CD14-positive monocyte (primary cell): ENCODE measurements at regions not wholly inside any gene's neighbourhood (a gene's known extent, or its start where the extent isn't known, plus 50 kb on each side); places are given as distances from the start of the nearest gene placed in this dataset.

Experiments
- DNase-seq, 3 donors: peaks; one replicate each; pipeline ENCODE4 v3.0.0-alpha.2; 2011 to 2022
- H2AFZ ChIP-seq: 2 replicates; pipeline ENCODE4 v1.6.0; 2012; ENCODE audit warnings: mild to moderate bottlenecking, low read depth, low read length, inconsistent platforms; ENCODE audit not compliant: insufficient read depth, poor library complexity, severe bottlenecking
- H3K27ac ChIP-seq, 2 donors: 1 replicate in 1 of 2; 2 replicates in 1 of 2; pipeline ENCODE4 v1.5.1; 2012 to 2013; ENCODE audit warnings: low read length in 2 of 2, control low read depth in 1 of 2, inconsistent platforms in 1 of 2, low read depth in 1 of 2, mild to moderate bottlenecking in 1 of 2
- H3K27me3 ChIP-seq, 2 donors: one replicate each; pipeline versions ENCODE4 v1.6.0 to v1.6.1; 2011 to 2013; ENCODE audit warnings: low read length in 2 of 2; ENCODE audit not compliant: control insufficient read depth in 2 of 2, insufficient read depth in 2 of 2
- H3K36me3 ChIP-seq, 2 donors: replicated peaks in 1 of 2; 1 replicate in 1 of 2; 2 replicates in 1 of 2; pipeline versions ENCODE4 v1.5.1 to v1.6.1; 2012 to 2013; ENCODE audit warnings: low read length in 2 of 2, control low read depth in 1 of 2, inconsistent platforms in 1 of 2, mild to moderate bottlenecking in 1 of 2; ENCODE audit not compliant: insufficient read depth in 2 of 2, control insufficient read depth in 1 of 2
- H3K4me1 ChIP-seq, 2 donors: 1 replicate in 1 of 2; 2 replicates in 1 of 2; pipeline versions ENCODE4 v1.5.1 to v1.6.1; 2012 to 2013; ENCODE audit warnings: low read length in 2 of 2, control low read depth in 1 of 2, inconsistent platforms in 1 of 2, mild to moderate bottlenecking in 1 of 2, moderate library complexity in 1 of 2; ENCODE audit not compliant: insufficient read depth in 2 of 2, control insufficient read depth in 1 of 2
- H3K4me2 ChIP-seq: replicated peaks from 2 replicates; pipeline ENCODE3; 2012; ENCODE audit warnings: low read length, moderate library complexity, mild to moderate bottlenecking; ENCODE audit not compliant: poor library complexity, severe bottlenecking; ENCODE audit errors: extremely low read depth
- H3K4me3 ChIP-seq, 3 experiments: fragments of 200-600 bp in 1 of 3; sonication (generic) in 1 of 3; replicated peaks in 1 of 3; 1 replicate in 2 of 3; 2 replicates in 1 of 3; pipeline ENCODE4 v1.5.1; 2011 to 2013; ENCODE audit warnings: low read length in 3 of 3, mild to moderate bottlenecking in 3 of 3, control low read depth in 2 of 3, low read depth in 2 of 3, inconsistent platforms in 1 of 3, moderate library complexity in 1 of 3
- H3K79me2 ChIP-seq: 2 replicates; pipeline ENCODE4 v1.6.0; 2012; ENCODE audit warnings: mild to moderate bottlenecking, control low read depth, inconsistent platforms, low read length, moderate library complexity; ENCODE audit not compliant: insufficient read depth
- H3K9ac ChIP-seq: 2 replicates; pipeline ENCODE4 v1.6.0; 2017; ENCODE audit warnings: low read length, mild to moderate bottlenecking; ENCODE audit not compliant: insufficient read depth, poor library complexity, severe bottlenecking
- H3K9me3 ChIP-seq, 2 donors: replicated peaks in 1 of 2; 1 replicate in 1 of 2; 2 replicates in 1 of 2; pipeline versions ENCODE4 v1.5.1 to v1.6.1; 2012 to 2013; ENCODE audit warnings: low read length in 2 of 2, control low read depth in 1 of 2; ENCODE audit not compliant: control insufficient read depth in 1 of 2, insufficient read depth in 1 of 2
- H4K20me1 ChIP-seq: 2 replicates; pipeline ENCODE4 v1.6.0; 2012; ENCODE audit warnings: mild to moderate bottlenecking, low read length, control low read depth, moderate library complexity; ENCODE audit not compliant: insufficient read depth
- H3K27ac Mint-ChIP-seq, 7 donors: one replicate each; pipeline ENCODE4 v1.8.0; 2020; ENCODE audit warnings: mild to moderate bottlenecking in 7 of 7, mixed read lengths in 7 of 7, moderate library complexity in 6 of 7, inconsistent platforms in 2 of 7
- H3K27me3 Mint-ChIP-seq, 3 donors: one replicate each; pipeline ENCODE4 v1.8.0; 2021 to 2022; ENCODE audit warnings: low read depth in 3 of 3, mild to moderate bottlenecking in 3 of 3, mixed read lengths in 3 of 3, moderate library complexity in 3 of 3, inconsistent platforms in 1 of 3
- H3K36me3 Mint-ChIP-seq, 2 donors: one replicate each; pipeline ENCODE4 v1.8.0; 2020; ENCODE audit warnings: mixed read lengths in 2 of 2, inconsistent platforms in 1 of 2, mild to moderate bottlenecking in 1 of 2
- H3K4me1 Mint-ChIP-seq: one replicate; pipeline ENCODE4 v1.8.0; 2020; ENCODE audit warnings: mild to moderate bottlenecking, mixed read lengths
- H3K4me3 Mint-ChIP-seq, 2 donors: one replicate each; pipeline ENCODE4 v1.8.0; 2020; ENCODE audit warnings: mild to moderate bottlenecking in 2 of 2, mixed read lengths in 2 of 2, moderate library complexity in 1 of 2
- H3K9me3 Mint-ChIP-seq, 7 donors: one replicate each; pipeline ENCODE4 v1.8.0; 2020 to 2022; ENCODE audit warnings: mixed read lengths in 7 of 7, mild to moderate bottlenecking in 6 of 7, moderate library complexity in 6 of 7, inconsistent platforms in 2 of 7
- WGBS: methylation state at CpG from one replicate; pipeline ENCODE4 v1.1.5; 2013; ENCODE audit warnings: missing lambda C conversion rate; ENCODE audit not compliant: insufficient coverage; 5-methylcytosine and 5-hydroxymethylcytosine counted together
- intact Hi-C, 2 donors: fragments of 100-400 bp; cut with micrococcal nuclease; formaldehyde crosslinking; loops; one replicate each; pipeline versions ENCODE4 v1.15.0 to v1.15.1; 2023
- TF ChIP-seq, protein P1 (sequence below): fragments of 200-600 bp; IDR thresholded peaks from one replicate; pipeline ENCODE4 v1.8.0; 2022; ENCODE audit warnings: antibody characterized with exemption, mild to moderate bottlenecking

GRCh38 chr14:31920001-31920400 is 157.1 kb upstream of the ARHGAP5 start:
- intact Hi-C loops, result no loop called here
- H3K4me3 Mint-ChIP-seq, result no peak overlapping the region
- no peaks in the 10 kb centered on the region for H3K4me1 Mint-ChIP-seq

DNA sequence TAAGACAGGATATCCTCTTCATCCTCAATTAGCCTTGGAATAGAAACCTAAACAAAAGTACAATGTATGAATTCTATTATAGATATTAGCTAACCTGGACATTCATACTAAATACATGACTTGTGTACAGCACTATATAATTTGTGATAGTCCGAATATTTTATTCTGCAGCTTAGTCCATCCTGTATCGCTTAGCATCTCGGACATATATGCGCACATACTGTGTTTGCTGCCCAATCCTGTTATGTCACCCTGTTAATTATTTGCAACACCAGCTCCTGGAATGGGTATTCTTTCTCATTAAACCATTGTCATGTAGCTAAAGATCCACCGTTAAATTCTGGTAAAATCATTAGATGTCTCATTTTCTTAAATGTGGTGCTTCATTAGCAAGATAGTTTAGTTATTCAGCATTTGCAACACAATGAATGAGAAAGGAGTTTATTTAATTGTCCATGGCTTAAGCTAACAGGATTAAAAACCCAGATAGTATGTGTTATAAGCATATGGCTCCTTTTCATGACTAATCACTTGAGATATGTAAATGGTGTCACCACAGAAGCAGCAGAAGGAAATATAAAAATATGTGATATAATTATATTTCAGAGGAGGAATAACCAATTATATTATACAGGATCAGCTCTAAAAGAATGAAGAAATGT is 156.0 kb upstream of the ARHGAP5 start:
- Histone ChIP-seq H3K27ac (no peak overlapping the region), H3K79me2 (no peaks in the 10 kb centered on the region), H3K9ac (no peak overlapping the region), H3K4me1 (no peaks in the 10 kb centered on the region), H2AFZ (no peak overlapping the region), H3K36me3 (no peaks in the 10 kb centered on the region), H3K9me3 (no peaks in the 10 kb centered on the region), H3K27me3 (no peaks in the 10 kb centered on the region), H4K20me1 (no peaks in the 10 kb centered on the region), H3K4me2 (no peak overlapping the region), H3K4me3 (no peak overlapping the region)
- DNase-seq, result no peak
- Mint-ChIP-seq H3K27me3 (peaks cover 4 to 7% (median 5%) of the 10 kb centered on the region in 3 donors), H3K4me1 (no peaks in the 10 kb centered on the region), H3K36me3 (no peaks in the 10 kb centered on the region), H3K27ac (no peak overlapping the region), H3K9me3 (peaks cover 0 to 2% (median 0%) of the 10 kb centered on the region in 7 donors), H3K4me3 (no peak overlapping the region)
- WGBS, result 100% methylated on average over 3 of the region's 5 CpGs
- TF ChIP-seq, protein P1, sequence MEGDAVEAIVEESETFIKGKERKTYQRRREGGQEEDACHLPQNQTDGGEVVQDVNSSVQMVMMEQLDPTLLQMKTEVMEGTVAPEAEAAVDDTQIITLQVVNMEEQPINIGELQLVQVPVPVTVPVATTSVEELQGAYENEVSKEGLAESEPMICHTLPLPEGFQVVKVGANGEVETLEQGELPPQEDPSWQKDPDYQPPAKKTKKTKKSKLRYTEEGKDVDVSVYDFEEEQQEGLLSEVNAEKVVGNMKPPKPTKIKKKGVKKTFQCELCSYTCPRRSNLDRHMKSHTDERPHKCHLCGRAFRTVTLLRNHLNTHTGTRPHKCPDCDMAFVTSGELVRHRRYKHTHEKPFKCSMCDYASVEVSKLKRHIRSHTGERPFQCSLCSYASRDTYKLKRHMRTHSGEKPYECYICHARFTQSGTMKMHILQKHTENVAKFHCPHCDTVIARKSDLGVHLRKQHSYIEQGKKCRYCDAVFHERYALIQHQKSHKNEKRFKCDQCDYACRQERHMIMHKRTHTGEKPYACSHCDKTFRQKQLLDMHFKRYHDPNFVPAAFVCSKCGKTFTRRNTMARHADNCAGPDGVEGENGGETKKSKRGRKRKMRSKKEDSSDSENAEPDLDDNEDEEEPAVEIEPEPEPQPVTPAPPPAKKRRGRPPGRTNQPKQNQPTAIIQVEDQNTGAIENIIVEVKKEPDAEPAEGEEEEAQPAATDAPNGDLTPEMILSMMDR, result no peak
- intact Hi-C loops, result no loop called here

More at GRCh38 chr14:31920001-31920400, 157.1 kb upstream of the ARHGAP5 start:
- no peaks in the 10 kb centered on the region for H3K36me3 ChIP-seq
- no peak overlapping the region for H3K9ac ChIP-seq
- H3K4me3 ChIP-seq, result no peak overlapping the region
- no peak overlapping the region for H3K27ac ChIP-seq
- H2AFZ ChIP-seq, result no peak overlapping the region
- DNase-seq, result no peak
- H4K20me1 ChIP-seq, result no peaks in the 10 kb centered on the region
- H3K79me2 ChIP-seq, result no peaks in the 10 kb centered on the region
- H3K4me1 ChIP-seq, result no peaks in the 10 kb centered on the region
- no peaks in the 10 kb centered on the region for H3K9me3 ChIP-seq
- Mint-ChIP-seq H3K36me3 (no peaks in the 10 kb centered on the region), H3K27me3 (peaks cover 2 to 7% (median 5%) of the 10 kb centered on the region in 3 donors), H3K27ac (no peak overlapping the region), H3K9me3 (peaks cover 0 to 2% (median 0%) of the 10 kb centered on the region in 7 donors)
- no peaks in the 10 kb centered on the region for H3K27me3 ChIP-seq
- no CpG with 5 or more reads among the region's 1 CpG for WGBS
- H3K4me2 ChIP-seq, result no peak overlapping the region
- TF ChIP-seq, protein P1, result no peak
